H1 (cell line): ENCODE measurements at regions not wholly inside any gene's neighbourhood (a gene's known extent, or its start where the extent isn't known, plus 50 kb on each side); places are given as distances from the start of the nearest gene placed in this dataset.

Experiments
- CTCF ChIA-PET: fragments of 300-600 bp; sonication (Branson Sonifier 250); formaldehyde crosslinking; loops from one replicate; lab custom pipeline; 2021; ENCODE audit not compliant: partially characterized antibody; lab: Charles Lee
- POLR2A ChIA-PET: fragments of 300-600 bp; sonication (Branson Sonifier 250); formaldehyde crosslinking; loops from one replicate; lab custom pipeline; 2021; ENCODE audit warnings: inconsistent platforms; ENCODE audit not compliant: partially characterized antibody; lab: Charles Lee
- DNase-seq, 2 experiments: peaks; one replicate each; pipeline versions ENCODE4 v3.0.0 to v3.0.0-alpha.2; 2010 to 2022; ENCODE audit warnings: low spot score in 2 of 2, low read depth in 1 of 2, mixed read lengths in 1 of 2
- FAIRE-seq: peaks from 2 replicates; lab custom pipeline; 2011; peaks lifted over from hg19 to GRCh38; lab: Jason Lieb, UNC
- H2AFZ ChIP-seq: 2 replicates; pipeline ENCODE4 v1.8.1; 2012; ENCODE audit warnings: low read length, inconsistent platforms
- H2AK5ac ChIP-seq: 2 replicates; pipeline ENCODE4 v1.6.1; 2013; ENCODE audit warnings: low read depth, low read length
- H2BK120ac ChIP-seq: replicated peaks from 2 replicates; pipeline ENCODE3; 2013; ENCODE audit warnings: low read depth, low read length, inconsistent platforms
- H2BK12ac ChIP-seq: 2 replicates; pipeline ENCODE4 v1.6.1; 2013; ENCODE audit warnings: low read depth, low read length
- H2BK15ac ChIP-seq: 2 replicates; pipeline ENCODE4 v1.6.1; 2013; ENCODE audit warnings: low read length
- H2BK20ac ChIP-seq: 2 replicates; pipeline ENCODE4 v1.6.1; 2013; ENCODE audit warnings: low read length
- H2BK5ac ChIP-seq: 2 replicates; pipeline ENCODE4 v1.6.1; 2013; ENCODE audit warnings: low read depth, low read length
- H3K14ac ChIP-seq: 2 replicates; pipeline ENCODE4 v1.6.1; 2013; ENCODE audit warnings: inconsistent platforms; ENCODE audit not compliant: insufficient read length
- H3K18ac ChIP-seq: 2 replicates; pipeline ENCODE4 v1.6.1; 2013; ENCODE audit warnings: low read length; ENCODE audit errors: extremely low read depth
- H3K23ac ChIP-seq: 2 replicates; pipeline ENCODE4 v1.6.1; 2013; ENCODE audit warnings: inconsistent platforms; ENCODE audit not compliant: insufficient read length
- H3K23me2 ChIP-seq: 2 replicates; pipeline ENCODE4 v1.6.1; 2013; ENCODE audit warnings: low read depth, low read length
- H3K27ac ChIP-seq: 2 replicates; pipeline ENCODE4 v1.6.1; 2011; ENCODE audit warnings: low read depth, low read length, inconsistent platforms
- H3K27me3 ChIP-seq, 4 experiments: replicated peaks in 1 of 4; 1 replicate in 1 of 4; 2 replicates in 3 of 4; pipeline versions ENCODE4 v1.6.1 to v1.8.1; 2011 to 2013; ENCODE audit warnings: low read length in 3 of 4, mild to moderate bottlenecking in 3 of 4, inconsistent platforms in 2 of 4, mixed read lengths in 2 of 4, moderate library complexity in 1 of 4; ENCODE audit not compliant: control insufficient read depth in 3 of 4, insufficient read depth in 3 of 4; ENCODE audit errors: extremely low read depth in 1 of 4
- H3K36me3 ChIP-seq, 4 experiments: 2 replicates each; pipeline versions ENCODE4 v1.6.1 to v1.8.1; 2011 to 2013; ENCODE audit warnings: mild to moderate bottlenecking in 4 of 4, low read length in 3 of 4, moderate library complexity in 2 of 4, control low read depth in 1 of 4, inconsistent platforms in 1 of 4; ENCODE audit not compliant: insufficient read depth in 4 of 4, control insufficient read depth in 2 of 4
- H3K4ac ChIP-seq: replicated peaks from 2 replicates; pipeline ENCODE3; 2013; ENCODE audit warnings: low read length, low read depth, mixed read lengths, inconsistent platforms; ENCODE audit not compliant: insufficient read length
- H3K4me1 ChIP-seq, 4 experiments: replicated peaks in 1 of 4; 1 replicate in 1 of 4; 2 replicates in 3 of 4; pipeline versions ENCODE4 v1.6.1 to v1.8.1; 2011 to 2013; ENCODE audit warnings: low read length in 3 of 4, inconsistent platforms in 2 of 4, mixed read lengths in 1 of 4; ENCODE audit not compliant: insufficient read depth in 4 of 4, control insufficient read depth in 3 of 4
- H3K4me2 ChIP-seq, 2 experiments: 2 replicates each; pipeline versions ENCODE4 v1.6.1 to v1.8.1; 2011 to 2013; ENCODE audit warnings: low read depth in 2 of 2, low read length in 2 of 2, control low read depth in 1 of 2, inconsistent platforms in 1 of 2, mild to moderate bottlenecking in 1 of 2; ENCODE audit not compliant: insufficient read depth in 1 of 2
- H3K4me3 ChIP-seq, 4 experiments: fragments of 200-600, 300-600 bp in 1 of 4; sonication (generic), shearing (Covaris generic), sonication (Bioruptor Twin) in 1 of 4; 2 replicates each; pipeline versions ENCODE4 v1.5.1 to v1.8.1; 2011 to 2016; ENCODE audit warnings: low read length in 4 of 4, low read depth in 3 of 4, control low read depth in 2 of 4, inconsistent platforms in 2 of 4, mild to moderate bottlenecking in 2 of 4, mixed read lengths in 1 of 4, moderate library complexity in 1 of 4; ENCODE audit not compliant: insufficient read depth in 2 of 4; ENCODE audit errors: extremely low read depth in 1 of 4
- H3K56ac ChIP-seq: replicated peaks from 2 replicates; pipeline ENCODE3; 2013; ENCODE audit warnings: low read depth, mild to moderate bottlenecking, mixed read lengths, low read length, inconsistent platforms; ENCODE audit not compliant: insufficient read length
- H3K79me1 ChIP-seq: 2 replicates; pipeline ENCODE4 v1.6.1; 2013; ENCODE audit warnings: low read depth, low read length, control low read depth
- H3K79me2 ChIP-seq, 2 experiments: 2 replicates each; pipeline versions ENCODE4 v1.6.1 to v1.8.1; 2012 to 2013; ENCODE audit warnings: low read length in 2 of 2, mild to moderate bottlenecking in 2 of 2, inconsistent platforms in 1 of 2; ENCODE audit not compliant: insufficient read depth in 2 of 2, control insufficient read depth in 1 of 2
- H3K9ac ChIP-seq, 4 experiments: replicated peaks in 1 of 4; 1 replicate in 1 of 4; 2 replicates in 3 of 4; pipeline versions ENCODE4 v1.6.1 to v1.8.1; 2011 to 2013; ENCODE audit warnings: low read depth in 3 of 4, low read length in 3 of 4, control low read depth in 2 of 4, mild to moderate bottlenecking in 2 of 4, moderate library complexity in 2 of 4, inconsistent platforms in 1 of 4; ENCODE audit errors: extremely low read depth in 1 of 4
- H3K9me3 ChIP-seq, 2 experiments: 2 replicates each; pipeline versions ENCODE4 v1.6.1 to v1.8.1; 2012 to 2013; ENCODE audit warnings: mild to moderate bottlenecking in 2 of 2, moderate library complexity in 2 of 2, control low read depth in 1 of 2, inconsistent platforms in 1 of 2, low read depth in 1 of 2, low read length in 1 of 2, mixed read lengths in 1 of 2; ENCODE audit not compliant: insufficient read depth in 2 of 2
- H4K20me1 ChIP-seq, 2 experiments: replicated peaks in 1 of 2; 2 replicates each; pipeline versions ENCODE3 to v1.8.1; 2011 to 2013; ENCODE audit warnings: inconsistent platforms in 2 of 2, low read length in 2 of 2, mild to moderate bottlenecking in 1 of 2; ENCODE audit not compliant: insufficient read depth in 2 of 2, control insufficient read depth in 1 of 2
- H4K5ac ChIP-seq: 2 replicates; pipeline ENCODE4 v1.6.1; 2013; ENCODE audit warnings: low read length, low read depth, mixed read lengths, inconsistent platforms; ENCODE audit not compliant: insufficient read length
- H4K8ac ChIP-seq: 2 replicates; pipeline ENCODE4 v1.8.0; 2013; ENCODE audit warnings: mild to moderate bottlenecking, moderate library complexity, low read length, inconsistent platforms; ENCODE audit not compliant: insufficient read depth; ENCODE audit errors: extremely low read depth
- H4K91ac ChIP-seq: replicated peaks from 2 replicates; pipeline ENCODE3; 2013; ENCODE audit warnings: low read length, mixed read lengths, inconsistent platforms; ENCODE audit not compliant: insufficient read length
- ASH2L ChIP-seq: fragments of 200-600, 300-600 bp; sonication (generic); IDR thresholded peaks from one replicate; pipeline ENCODE4 v1.7.1; 2017; ENCODE audit warnings: low read length
- BRCA1 ChIP-seq: IDR thresholded peaks from 2 replicates; pipeline ENCODE4 v1.6.1; 2012; ENCODE audit warnings: low read depth, low read length, improper control_type of control experiment
- CREB1 ChIP-seq: IDR thresholded peaks from 2 replicates; pipeline ENCODE4 v1.6.1; 2012; ENCODE audit warnings: inconsistent platforms
- CTBP2 ChIP-seq: IDR thresholded peaks from 2 replicates; pipeline ENCODE4 v1.7.0; 2011; ENCODE audit warnings: borderline replicate concordance, mild to moderate bottlenecking, moderate library complexity, mixed read lengths, low read length; ENCODE audit not compliant: insufficient read depth, insufficient read length
- GABPA ChIP-seq: IDR thresholded peaks from 2 replicates; pipeline ENCODE4 v1.6.1; 2011; ENCODE audit warnings: mild to moderate bottlenecking, low read length, moderate library complexity, borderline replicate concordance; ENCODE audit not compliant: insufficient read depth
- GTF2F1 ChIP-seq: IDR thresholded peaks from 2 replicates; pipeline ENCODE4 v1.6.1; 2012; ENCODE audit warnings: low read depth, low read length, improper control_type of control experiment, borderline replicate concordance
- KDM1A ChIP-seq: fragments of 200-600, 300-600 bp; sonication (generic); IDR thresholded peaks from 2 replicates; pipeline ENCODE4 v1.7.1; 2016; ENCODE audit warnings: mild to moderate bottlenecking, low read length, borderline replicate concordance
- NANOG ChIP-seq: IDR thresholded peaks from 2 replicates; pipeline ENCODE4 v1.6.1; 2011; ENCODE audit warnings: low read length, low read depth, mild to moderate bottlenecking, inconsistent platforms; ENCODE audit not compliant: insufficient read depth, poor library complexity, severe bottlenecking
- PHF8 ChIP-seq: fragments of 200-600 bp; sonication (generic); conservative IDR thresholded peaks from 2 replicates; pipeline ENCODE4 v1.7.1; 2012; ENCODE audit warnings: low read depth, mild to moderate bottlenecking, inconsistent platforms, low read length, moderate library complexity
- POLR2AphosphoS5 ChIP-seq: IDR thresholded peaks from 2 replicates; pipeline ENCODE4 v1.6.1; 2011; ENCODE audit warnings: low read depth, low read length
- SAP30 ChIP-seq: fragments of 300-600 bp; sonication (generic); IDR thresholded peaks from 2 replicates; pipeline ENCODE4 v1.7.1; 2012; ENCODE audit warnings: low read length, moderate library complexity, mild to moderate bottlenecking, inconsistent platforms; ENCODE audit not compliant: insufficient read depth, insufficient replicate concordance
- SIRT6 ChIP-seq: IDR thresholded peaks from one replicate; pipeline ENCODE4 v1.7.1; 2012; ENCODE audit warnings: low read length, inconsistent platforms
- SP4 ChIP-seq: IDR thresholded peaks from 2 replicates; pipeline ENCODE4 v1.6.1; 2012; ENCODE audit warnings: low read length, inconsistent platforms
- SUZ12 ChIP-seq: fragments of 200-600 bp; sonication (generic); IDR thresholded peaks from 2 replicates; pipeline ENCODE4 v1.6.1; 2012; ENCODE audit warnings: mild to moderate bottlenecking, inconsistent platforms, low read length, moderate library complexity, mixed read lengths
- TAF7 ChIP-seq: optimal IDR thresholded peaks from 2 replicates; pipeline ENCODE3; 2011; ENCODE audit warnings: low read depth, mild to moderate bottlenecking, inconsistent platforms, low read length, moderate library complexity, borderline replicate concordance
- TCF12 ChIP-seq: IDR thresholded peaks from 2 replicates; pipeline ENCODE4 v1.6.1; 2011; ENCODE audit warnings: low read depth, mild to moderate bottlenecking, low read length

- Histone ChIP-seq H3K27me3 (no peaks in the 10 kb centered on the region), H4K5ac (no peak overlapping the region), H4K8ac (no peak overlapping the region), H2BK12ac (no peak overlapping the region), H3K56ac (no peak overlapping the region), H3K23me2 (no peaks in the 10 kb centered on the region), H2BK15ac (no peak overlapping the region), H3K23ac (no peak overlapping the region), H3K79me1 (no peaks in the 10 kb centered on the region), H3K4me1 (no peaks in the 10 kb centered on the region), H3K4me2 (no peak overlapping the region), H3K36me3 (no peaks in the 10 kb centered on the region), H3K18ac (no peak overlapping the region), H3K9ac (no peak overlapping the region), H3K4me3 (no peak overlapping the region), H3K27ac (no peak overlapping the region), H3K9me3 (no peaks in the 10 kb centered on the region), H3K4ac (no peak overlapping the region), H2BK120ac (no peak overlapping the region), H2AK5ac (no peak overlapping the region), H2BK20ac (no peak overlapping the region), H4K91ac (no peak overlapping the region), H4K20me1 (no peaks in the 10 kb centered on the region), H2BK5ac (no peak overlapping the region), H3K79me2 (no peaks in the 10 kb centered on the region), H2AFZ (no peak overlapping the region), H3K14ac (no peak overlapping the region)
- TF ChIP-seq BRCA1 (no peak), GTF2F1 (no peak), SP4 (no peak), ASH2L (no peak), SAP30 (no peak), CREB1 (no peak), KDM1A (no peak), POLR2AphosphoS5 (no peak), TAF7 (no peak), NANOG (no peak), GABPA (no peak), SIRT6 (no peak), PHF8 (no peak), CTBP2 (no peak), SUZ12 (no peak), TCF12 (no peak)
- DNase-seq (no peak), FAIRE-seq (no peak)
- ChIA-PET CTCF (no interaction called here), POLR2A (no interaction called here)
These were observed 743.4 kb upstream of the AMELY start for GRCh38 chrY:7654985-7655384.
